Nephron (organoid): ENCODE measurements at regions not wholly inside any gene's neighbourhood (a gene's known extent, or its start where the extent isn't known, plus 50 kb on each side); places are given as distances from the start of the nearest gene placed in this dataset.

Experiments
- H3K27ac Mint-ChIP-seq, 3 experiments: 2 replicates each; pipeline ENCODE4 v1.8.0; 2020; ENCODE audit warnings: mixed read lengths in 3 of 3, mild to moderate bottlenecking in 2 of 3, moderate library complexity in 1 of 3
- H3K27me3 Mint-ChIP-seq: 2 replicates; pipeline ENCODE4 v1.8.0; 2021; ENCODE audit warnings: low read depth, mild to moderate bottlenecking, moderate library complexity, mixed read lengths
- H3K36me3 Mint-ChIP-seq: 2 replicates; pipeline ENCODE4 v1.8.0; 2020; ENCODE audit warnings: low read depth, mixed read lengths
- H3K4me1 Mint-ChIP-seq: 2 replicates; pipeline ENCODE4 v1.8.0; 2020; ENCODE audit warnings: mixed read lengths
- H3K4me3 Mint-ChIP-seq, 3 experiments: 2 replicates each; pipeline ENCODE4 v1.8.0; 2020; ENCODE audit warnings: mild to moderate bottlenecking in 3 of 3, mixed read lengths in 3 of 3, moderate library complexity in 2 of 3
- H3K9me3 Mint-ChIP-seq: 2 replicates; pipeline ENCODE4 v1.8.0; 2020; ENCODE audit warnings: mixed read lengths
- CTCF ChIP-seq, 3 experiments: fragments of 200-600 bp; sonication (generic); IDR thresholded peaks; one replicate each; pipeline ENCODE4 v1.5.0; 2021; ENCODE audit warnings: antibody characterized with exemption in 3 of 3; ENCODE audit not compliant: unreplicated experiment in 3 of 3

DNA sequence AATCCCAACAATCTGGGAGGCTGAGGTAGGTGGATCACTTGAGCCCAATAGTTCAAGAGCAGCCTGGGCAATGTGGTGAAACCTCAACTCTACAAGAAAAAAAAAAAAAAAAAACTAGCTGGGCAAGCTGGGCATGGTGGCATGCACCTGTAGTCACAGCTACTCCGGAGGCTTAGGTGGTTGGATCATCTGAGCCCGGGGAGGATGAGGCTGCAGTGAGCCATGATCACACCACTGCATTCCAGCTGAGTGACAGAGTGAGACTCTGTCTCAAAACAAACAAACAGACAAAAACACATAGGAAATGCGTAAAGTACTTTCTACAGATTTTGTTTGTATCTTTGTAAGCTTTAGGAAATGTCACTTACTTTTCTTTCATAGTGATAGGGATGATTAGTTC is 307.2 kb upstream of the NR3C2 start:
- no peaks in the 10 kb centered on the region for H3K36me3 Mint-ChIP-seq
- no peak overlapping the region for H3K27ac Mint-ChIP-seq
- TF ChIP-seq CTCF (IDR thresholded peaks at IDR 0.05; ENCODE audit: unreplicated experiment in 3 of 3), result no peak
- peaks cover 3% of the 10 kb centered on the region for H3K9me3 Mint-ChIP-seq
- no peaks in the 10 kb centered on the region for H3K27me3 Mint-ChIP-seq
- no peaks in the 10 kb centered on the region for H3K4me1 Mint-ChIP-seq
- H3K4me3 Mint-ChIP-seq, result no peak overlapping the region

DNA sequence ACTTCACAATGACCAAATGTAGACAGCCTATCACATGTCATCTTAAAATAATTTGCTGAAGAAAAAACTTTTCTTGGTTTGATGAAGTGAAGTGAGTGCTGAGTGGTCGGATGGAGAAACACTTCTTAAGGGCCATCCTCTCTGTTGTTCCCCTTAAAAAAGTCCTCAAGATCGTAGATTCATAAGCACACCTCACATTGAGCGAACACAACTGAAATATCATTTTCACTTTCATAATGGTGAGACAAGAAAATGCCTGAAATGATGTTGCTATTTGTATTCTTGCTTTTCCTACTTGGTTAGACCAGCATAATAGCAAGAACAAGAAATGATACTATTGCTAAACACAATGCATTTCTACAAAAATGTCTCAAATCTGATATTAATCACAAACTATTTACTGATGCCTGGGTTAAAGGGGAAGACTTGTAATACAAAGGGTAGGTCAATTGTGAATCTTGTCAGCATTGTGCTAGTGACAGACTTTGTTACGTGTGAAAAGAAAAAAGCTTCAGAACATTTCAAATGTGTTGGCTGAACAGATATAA is 305.6 kb upstream of the NR3C2 start:
- Mint-ChIP-seq H3K27ac (no peak overlapping the region), H3K4me3 (no peak overlapping the region), H3K36me3 (no peaks in the 10 kb centered on the region), H3K4me1 (no peaks in the 10 kb centered on the region), H3K27me3 (no peaks in the 10 kb centered on the region), H3K9me3 (peaks cover 5% of the 10 kb centered on the region)
- no peak for TF ChIP-seq CTCF (IDR thresholded peaks at IDR 0.05; ENCODE audit: unreplicated experiment in 3 of 3)

- H3K4me1 Mint-ChIP-seq, result no peaks in the 10 kb centered on the region
- H3K4me3 Mint-ChIP-seq, result no peak overlapping the region
- no peaks in the 10 kb centered on the region for H3K36me3 Mint-ChIP-seq
- no peaks in the 10 kb centered on the region for H3K27me3 Mint-ChIP-seq
- no peak overlapping the region for H3K27ac Mint-ChIP-seq
- no peak for TF ChIP-seq CTCF (IDR thresholded peaks at IDR 0.05; ENCODE audit: unreplicated experiment in 3 of 3)
- H3K9me3 Mint-ChIP-seq, result peaks cover 5% of the 10 kb centered on the region
These were observed 298.5 kb upstream of the NR3C2 start for GRCh38 chr4:148740701-148741100.

GRCh38 chr4:148737061-148737770 is 295.0 kb upstream of the NR3C2 start:
- H3K4me3 Mint-ChIP-seq, result no peak overlapping the region
- TF ChIP-seq CTCF (IDR thresholded peaks at IDR 0.05; ENCODE audit: unreplicated experiment in 3 of 3), result no peak
- H3K36me3 Mint-ChIP-seq, result no peaks in the 10 kb centered on the region
- no peaks in the 10 kb centered on the region for H3K9me3 Mint-ChIP-seq
- no peaks in the 10 kb centered on the region for H3K4me1 Mint-ChIP-seq
- no peak overlapping the region for H3K27ac Mint-ChIP-seq
- H3K27me3 Mint-ChIP-seq, result no peaks in the 10 kb centered on the region

GRCh38 chr4:148735432-148736155 is 293.4 kb upstream of the NR3C2 start:
- H3K36me3 Mint-ChIP-seq, result no peaks in the 10 kb centered on the region
- no peaks in the 10 kb centered on the region for H3K27me3 Mint-ChIP-seq
- TF ChIP-seq CTCF (IDR thresholded peaks at IDR 0.05; ENCODE audit: unreplicated experiment in 3 of 3), result no peak
- no peak overlapping the region for H3K4me3 Mint-ChIP-seq
- no peaks in the 10 kb centered on the region for H3K4me1 Mint-ChIP-seq
- no peak overlapping the region for H3K27ac Mint-ChIP-seq
- H3K9me3 Mint-ChIP-seq, result no peaks in the 10 kb centered on the region
